ENCODE measurements at regions not wholly inside any gene's neighbourhood (a gene's known extent, or its start where the extent isn't known, plus 50 kb on each side); places are given as distances from the start of the nearest gene placed in this dataset.

- DNase-seq (ENCODE audit: low spot score): no peak
Observed at GRCh38 chr10:129334266-129334665, 132.8 kb upstream of the MGMT start.

- DNase-seq (ENCODE audit: low spot score): no peak
Observed at GRCh38 chr10:129335396-129335795, 131.6 kb upstream of the MGMT start.

GRCh38 chr10:129335942-129336341, 131.1 kb upstream of the MGMT start:
- DNase-seq (ENCODE audit: low spot score): no peak

GRCh38 chr10:129339191-129339590, 127.8 kb upstream of the MGMT start:
- DNase-seq (ENCODE audit: low spot score): no peak

- no peak for DNase-seq (ENCODE audit: low spot score)
Observed at GRCh38 chr10:129339841-129340240, 127.2 kb upstream of the MGMT start.

GRCh38 chr10:129341087-129341486, 126.0 kb upstream of the MGMT start:
- no peak for DNase-seq (ENCODE audit: low spot score)

- no peak for DNase-seq (ENCODE audit: low spot score)
Observed at GRCh38 chr10:129342385-129342784, 124.7 kb upstream of the MGMT start.

GRCh38 chr10:129343141-129343540, 123.9 kb upstream of the MGMT start:
- DNase-seq (ENCODE audit: low spot score): no peak

GRCh38 chr10:129344103-129344502, 122.9 kb upstream of the MGMT start:
- DNase-seq (ENCODE audit: low spot score): no peak

GRCh38 chr10:129344731-129345355, 122.2 kb upstream of the MGMT start:
- no peak for DNase-seq (ENCODE audit: low spot score)

- no peak for DNase-seq (ENCODE audit: low spot score)
Observed at GRCh38 chr10:129345763-129346162, 121.3 kb upstream of the MGMT start.

- no peak for DNase-seq (ENCODE audit: low spot score)
Observed at GRCh38 chr10:129350690-129351089, 116.4 kb upstream of the MGMT start.

GRCh38 chr10:129353101-129353500, 113.9 kb upstream of the MGMT start:
- no peak for DNase-seq (ENCODE audit: low spot score)

- no peak for DNase-seq (ENCODE audit: low spot score)
Observed at GRCh38 chr10:129360046-129360445, 107.0 kb upstream of the MGMT start.

GRCh38 chr10:129361676-129362376, 105.2 kb upstream of the MGMT start:
- no peak for DNase-seq (ENCODE audit: low spot score)

GRCh38 chr10:129364949-129365348, 102.1 kb upstream of the MGMT start:
- no peak for DNase-seq (ENCODE audit: low spot score)

GRCh38 chr10:129365767-129366402, 101.2 kb upstream of the MGMT start:
- DNase-seq (ENCODE audit: low spot score): no peak

GRCh38 chr10:129366450-129366849, 100.6 kb upstream of the MGMT start:
- DNase-seq (ENCODE audit: low spot score): no peak

GRCh38 chr10:129369566-129369965, 97.5 kb upstream of the MGMT start:
- DNase-seq (ENCODE audit: low spot score): no peak

GRCh38 chr10:129371541-129371940, 95.5 kb upstream of the MGMT start:
- DNase-seq (ENCODE audit: low spot score): no peak

- no peak for DNase-seq (ENCODE audit: low spot score)
Observed at GRCh38 chr10:129372172-129372571, 94.9 kb upstream of the MGMT start.

GRCh38 chr10:129373231-129373630, 93.8 kb upstream of the MGMT start:
- DNase-seq (ENCODE audit: low spot score): no peak

- no peak for DNase-seq (ENCODE audit: low spot score)
Observed at GRCh38 chr10:129373718-129374117, 93.3 kb upstream of the MGMT start.

Data from AG20443 (cell line).